BJ (cell line): ENCODE measurements at regions not wholly inside any gene's neighbourhood (a gene's known extent, or its start where the extent isn't known, plus 50 kb on each side); places are given as distances from the start of the nearest gene placed in this dataset.

Source experiments
- CTCF ChIA-PET: fragments of 350-600 bp; formaldehyde crosslinking; extraction: SDS; loops from one replicate; lab custom pipeline; 2021; ENCODE audit warnings: antibody characterized with exemption, inconsistent platforms; lab: Yijun Ruan, JAX
- POLR2A ChIA-PET: fragments of 300-600 bp; sonication (Branson Sonifier 250); formaldehyde crosslinking; extraction: SDS; loops from one replicate; lab custom pipeline; 2021; ENCODE audit warnings: antibody characterized with exemption; lab: Charles Lee
- DNase-seq: peaks from one replicate; pipeline ENCODE4 v3.0.0-alpha.2; 2011; ENCODE audit warnings: low read depth
- H3K27me3 ChIP-seq: 2 replicates; pipeline ENCODE4 v1.6.0; 2011; ENCODE audit warnings: low read length; ENCODE audit not compliant: control insufficient read depth, insufficient read depth
- H3K36me3 ChIP-seq: 2 replicates; pipeline ENCODE4 v1.5.1; 2011; ENCODE audit warnings: low read length; ENCODE audit not compliant: control insufficient read depth, insufficient read depth
- H3K4me3 ChIP-seq: 2 replicates; pipeline ENCODE4 v1.5.1; 2011; ENCODE audit warnings: low read depth, mild to moderate bottlenecking, control low read depth, low read length
- CTCF ChIP-seq: IDR thresholded peaks from 2 replicates; pipeline ENCODE4 v1.5.1; 2011; ENCODE audit warnings: low read depth, mild to moderate bottlenecking, control low read depth, inconsistent platforms, low read length, moderate library complexity; ENCODE audit not compliant: insufficient read depth

- ChIA-PET CTCF (no interaction called here), POLR2A (no interaction called here)
- TF ChIP-seq CTCF: no peak
Measured at GRCh38 chr13:84443463-84443862, 561.2 kb upstream of the SLITRK1 start.

GRCh38 chr13:84439108-84439507 lies 556.8 kb upstream of the SLITRK1 start:
- peak; percentile 20 for DNase-seq
- CTCF ChIA-PET: no interaction called here
- POLR2A ChIA-PET: no interaction called here
- no peak for TF ChIP-seq CTCF
- no peaks in the 10 kb centered on the region for H3K27me3 ChIP-seq
- H3K36me3 ChIP-seq: no peaks in the 10 kb centered on the region
- no peak overlapping the region for H3K4me3 ChIP-seq

More at GRCh38 chr13:84443463-84443862, 561.2 kb upstream of the SLITRK1 start:
- no peak overlapping the region for H3K4me3 ChIP-seq
- H3K36me3 ChIP-seq: no peaks in the 10 kb centered on the region
- H3K27me3 ChIP-seq: no peaks in the 10 kb centered on the region
- DNase-seq: no peak

- Histone ChIP-seq H3K27me3 (no peaks in the 10 kb centered on the region), H3K36me3 (no peaks in the 10 kb centered on the region), H3K4me3 (no peak overlapping the region)
- 0 out of 2 replicates have a peak, but pooled peaks have one; percentile 7 for TF ChIP-seq CTCF
- peak; percentile 39 for DNase-seq
- CTCF ChIA-PET: no interaction called here
- POLR2A ChIA-PET: no interaction called here
Measured at GRCh38 chr13:84433024-84433423, 550.8 kb upstream of the SLITRK1 start.

GRCh38 chr13:84431646-84432045 lies 549.4 kb upstream of the SLITRK1 start:
- Histone ChIP-seq H3K4me3 (no peak overlapping the region), H3K36me3 (no peaks in the 10 kb centered on the region), H3K27me3 (no peaks in the 10 kb centered on the region)
- TF ChIP-seq CTCF: no peak
- peak; percentile 22 for DNase-seq
- ChIA-PET CTCF (no interaction called here), POLR2A (no interaction called here)

- CTCF ChIA-PET: no interaction called here
- Histone ChIP-seq H3K27me3 (no peaks in the 10 kb centered on the region), H3K4me3 (no peak overlapping the region), H3K36me3 (no peaks in the 10 kb centered on the region)
- no peak for DNase-seq
- POLR2A ChIA-PET: no interaction called here
- TF ChIP-seq CTCF: no peak
Measured at GRCh38 chr13:84430446-84430845, 548.2 kb upstream of the SLITRK1 start.
